ENCODE measurements at regions not wholly inside any gene's neighbourhood (a gene's known extent, or its start where the extent isn't known, plus 50 kb on each side); places are given as distances from the start of the nearest gene placed in this dataset.

- TF ChIP-seq CTCF (conservative IDR thresholded peaks at IDR 0.05; ENCODE audit: low read depth, low read length) (no peak), EZH2 (IDR thresholded peaks at IDR 0.05; ENCODE audit: borderline replicate concordance, low read depth, low read length, poor library complexity, severe bottlenecking) (no peak)
Observed at GRCh38 chr18:23353459-23353858, 99.6 kb upstream of the RIOK3 start.

Measured in A673 (cell line).